ENCODE measurements at regions not wholly inside any gene's neighbourhood (a gene's known extent, or its start where the extent isn't known, plus 50 kb on each side); places are given as distances from the start of the nearest gene placed in this dataset.

GRCh38 chr6:4439159-4439558 is 303.8 kb upstream of the ECI2 start:
- TF ChIP-seq L3MBTL2 (conservative IDR thresholded peaks at IDR 0.05) (no peak), FOXM1 (IDR thresholded peaks at IDR 0.05; ENCODE audit: borderline replicate concordance) (no peak), ZNF384 (IDR thresholded peaks at IDR 0.05) (no peak), SP1 (IDR thresholded peaks at IDR 0.05) (no peak), ARNT (IDR thresholded peaks at IDR 0.05) (no peak), BHLHE40 (IDR thresholded peaks at IDR 0.05; ENCODE audit: borderline replicate concordance) (no peak), CTBP1 (IDR thresholded peaks at IDR 0.05; ENCODE audit: borderline replicate concordance) (no peak), ELF4 (IDR thresholded peaks at IDR 0.05) (no peak), SUZ12 (IDR thresholded peaks at IDR 0.05) (no peak), HDGF (IDR thresholded peaks at IDR 0.05; ENCODE audit: borderline replicate concordance) (no peak), FOXA1 (IDR thresholded peaks at IDR 0.05) (no peak), PKNOX1 (IDR thresholded peaks at IDR 0.05) (no peak), TARDBP (IDR thresholded peaks at IDR 0.05) (no peak)

Data from HEK293T (cell line).